GM18499 (cell line): ENCODE measurements at regions not wholly inside any gene's neighbourhood (a gene's known extent, or its start where the extent isn't known, plus 50 kb on each side); places are given as distances from the start of the nearest gene placed in this dataset.
"Not testable (repeated sequence)": the region's sequence is repeated elsewhere in the genome, so short reads cannot be mapped to it uniquely, and the experiment has no call there.

Source experiments
- ATAC-seq: cut with Tn5 transposase; IDR thresholded peaks from one replicate; pipeline ENCODE4 v1.9.1; 2021; ENCODE audit warnings: moderate number of reproducible peaks; ENCODE audit not compliant: insufficient read depth, unreplicated experiment

- no peak for ATAC-seq
These were observed 278.3 kb downstream of the SOX4 start for GRCh38 chr6:21871831-21872230.

DNA sequence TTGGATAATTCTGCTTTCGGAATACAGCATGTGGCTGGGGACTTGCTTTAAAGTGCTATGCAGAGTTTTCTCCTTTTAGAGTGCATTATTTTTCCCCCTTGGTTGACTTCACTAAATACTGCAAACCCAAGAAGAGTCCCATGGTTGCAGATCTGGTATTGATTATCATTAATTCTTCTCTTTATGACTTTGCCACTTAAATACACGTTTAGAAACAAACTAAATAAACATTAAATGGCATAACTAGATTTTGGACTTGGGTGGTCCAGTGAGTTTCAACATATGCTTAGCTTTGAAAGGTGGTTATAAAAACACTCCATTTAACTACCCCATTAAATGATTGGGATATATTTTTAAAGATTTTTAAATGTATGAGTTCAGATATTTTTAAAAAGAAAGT, 279.2 kb downstream of the SOX4 start:
- no peak for ATAC-seq

- ATAC-seq, result no peak
These were observed 280.0 kb downstream of the SOX4 start for GRCh38 chr6:21873562-21873961.

DNA sequence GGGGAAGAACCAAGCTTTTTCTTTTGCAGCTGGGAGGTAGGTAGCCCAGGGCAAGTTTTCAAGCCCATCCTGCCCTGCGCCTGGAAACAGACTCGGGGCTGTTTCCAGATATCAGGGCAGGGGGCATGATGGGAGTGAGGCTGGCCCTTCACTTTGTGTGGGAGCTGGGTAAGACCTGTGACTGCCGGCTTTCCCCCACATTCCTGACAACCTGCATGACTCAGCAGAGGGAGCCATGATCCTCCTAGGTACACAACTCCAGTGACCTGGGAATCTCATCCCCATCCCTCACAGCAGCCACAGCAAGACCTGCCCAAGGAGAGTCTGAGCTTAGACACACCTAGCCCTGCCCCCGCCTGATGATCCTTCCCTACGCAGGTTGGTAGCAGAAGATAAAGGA, 280.8 kb downstream of the SOX4 start:
- no peak for ATAC-seq

DNA sequence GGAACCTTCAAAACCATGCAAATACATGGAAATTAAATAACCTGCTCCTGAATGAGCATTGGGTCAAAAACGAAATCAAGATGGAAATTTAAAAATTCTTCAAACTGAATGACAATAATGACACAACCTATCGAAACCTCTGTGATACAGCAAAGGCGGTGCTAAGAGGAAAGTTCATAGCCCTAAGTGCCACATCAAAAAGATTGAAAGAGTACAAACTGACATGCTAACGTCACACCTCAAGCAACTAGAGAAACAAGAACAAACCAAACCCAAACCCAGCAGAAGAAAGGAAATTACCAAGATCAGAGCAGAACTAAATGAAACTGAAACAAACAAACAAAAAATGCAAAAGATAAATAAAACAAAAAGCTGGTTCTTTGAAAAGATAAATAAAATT, 283.5 kb downstream of the SOX4 start:
- not testable (repeated sequence) for ATAC-seq

GRCh38 chr6:21880249-21880648, 286.7 kb downstream of the SOX4 start:
- ATAC-seq, result not testable (repeated sequence)

- no peak for ATAC-seq
These were observed 288.5 kb downstream of the SOX4 start for GRCh38 chr6:21881969-21882465.

GRCh38 chr6:21883595-21884328, 290.2 kb downstream of the SOX4 start:
- ATAC-seq, result no peak

GRCh38 chr6:21885111-21885510, 291.6 kb downstream of the SOX4 start:
- no peak for ATAC-seq

DNA sequence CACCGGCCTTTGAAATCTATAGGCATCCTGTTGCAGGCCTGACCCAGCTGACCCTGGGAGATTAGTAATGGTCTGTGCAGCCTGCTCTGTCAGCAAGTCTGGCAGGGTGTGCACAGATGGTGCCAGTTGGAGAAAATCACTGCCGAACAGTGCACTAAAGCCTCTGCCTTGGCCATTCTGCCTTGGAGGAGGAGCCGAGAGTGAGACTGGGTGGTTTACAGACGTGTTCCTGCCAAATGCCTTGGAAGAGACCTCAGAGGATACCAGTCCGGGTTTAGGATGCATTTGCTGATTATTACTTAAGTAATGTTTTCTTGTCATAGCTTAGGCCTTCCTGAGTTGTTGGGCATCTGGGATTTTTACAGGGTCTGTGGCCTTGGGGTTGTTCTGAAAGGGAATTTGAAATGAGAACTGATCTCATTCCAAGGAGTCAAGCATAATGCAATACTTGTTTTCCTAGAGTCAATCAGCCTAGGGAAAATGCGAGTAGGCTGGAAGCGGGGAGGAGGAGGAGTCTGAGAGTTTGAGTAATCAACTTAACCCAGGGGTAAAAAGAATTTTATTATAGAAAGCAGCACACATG, 292.1 kb downstream of the SOX4 start:
- ATAC-seq, result no peak

- no peak for ATAC-seq
These were observed 293.1 kb downstream of the SOX4 start for GRCh38 chr6:21886542-21887151.

DNA sequence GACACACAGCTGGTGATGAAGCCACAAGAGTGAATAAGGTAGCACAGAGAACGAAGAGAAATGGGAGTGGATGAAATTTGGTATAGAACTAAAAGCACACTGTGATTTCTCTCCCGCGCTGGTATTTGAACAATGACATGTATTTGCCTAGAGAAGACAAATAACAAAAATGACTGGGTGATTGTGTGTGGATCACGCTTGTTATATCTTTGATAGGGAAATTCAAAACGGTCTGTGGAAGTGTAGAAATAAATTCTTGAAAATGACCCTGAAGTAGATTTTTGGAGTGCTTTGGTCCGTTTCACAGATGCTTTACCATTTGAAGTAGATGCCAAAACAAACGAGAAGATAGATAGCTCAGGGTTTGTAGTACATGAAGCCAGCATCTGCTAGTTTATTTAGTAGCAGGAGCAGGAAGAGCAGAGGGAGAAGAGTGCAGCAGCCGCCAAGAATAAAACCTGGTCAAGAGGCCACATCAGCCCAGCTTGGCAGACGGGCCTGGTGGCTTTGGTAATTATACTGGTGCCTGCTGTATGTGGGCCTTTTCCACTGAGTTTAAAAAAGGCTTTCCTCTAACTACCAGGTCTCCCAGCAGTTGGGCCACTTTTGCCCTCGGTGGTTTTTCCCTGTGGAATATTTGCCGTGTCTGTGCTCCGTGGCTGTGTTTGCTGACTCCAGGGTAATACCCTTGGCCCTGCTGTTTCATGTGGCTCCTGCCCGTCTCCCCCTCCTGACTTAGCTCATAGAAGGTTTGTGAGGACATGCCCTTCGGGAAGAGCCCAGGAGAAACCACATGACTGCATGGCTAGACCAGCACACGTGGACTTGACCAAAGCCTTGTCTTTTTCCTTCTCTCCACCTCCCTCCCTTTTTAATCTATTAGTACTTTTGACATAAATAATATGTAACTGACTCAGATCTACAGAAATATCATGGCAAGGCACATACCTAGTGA, 294.0 kb downstream of the SOX4 start:
- no peak for ATAC-seq

DNA sequence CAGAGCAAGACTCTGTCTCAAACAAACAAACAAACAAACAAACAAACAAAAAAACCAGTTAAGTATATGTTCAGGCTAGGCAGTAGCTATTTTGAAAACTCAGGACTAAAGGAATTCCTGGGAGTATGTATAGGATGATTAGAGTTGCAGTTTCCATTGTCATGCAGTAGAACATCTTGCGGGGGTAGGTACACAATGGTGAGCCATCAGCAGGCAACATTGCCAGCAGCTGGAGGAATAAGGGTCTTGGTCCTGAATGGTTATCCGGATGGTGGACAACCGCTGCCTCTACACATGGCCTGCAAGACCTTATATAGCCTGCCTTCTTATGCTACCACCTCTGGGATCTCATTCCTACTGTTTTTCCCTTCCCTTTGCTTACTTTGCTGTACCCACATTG, 297.5 kb downstream of the SOX4 start:
- no peak for ATAC-seq

GRCh38 chr6:21893793-21894192, 300.2 kb downstream of the SOX4 start:
- no peak for ATAC-seq

GRCh38 chr6:21895555-21895954, 302.0 kb downstream of the SOX4 start:
- ATAC-seq, result no peak

GRCh38 chr6:21898107-21898796, 304.7 kb downstream of the SOX4 start:
- ATAC-seq, result no peak

DNA sequence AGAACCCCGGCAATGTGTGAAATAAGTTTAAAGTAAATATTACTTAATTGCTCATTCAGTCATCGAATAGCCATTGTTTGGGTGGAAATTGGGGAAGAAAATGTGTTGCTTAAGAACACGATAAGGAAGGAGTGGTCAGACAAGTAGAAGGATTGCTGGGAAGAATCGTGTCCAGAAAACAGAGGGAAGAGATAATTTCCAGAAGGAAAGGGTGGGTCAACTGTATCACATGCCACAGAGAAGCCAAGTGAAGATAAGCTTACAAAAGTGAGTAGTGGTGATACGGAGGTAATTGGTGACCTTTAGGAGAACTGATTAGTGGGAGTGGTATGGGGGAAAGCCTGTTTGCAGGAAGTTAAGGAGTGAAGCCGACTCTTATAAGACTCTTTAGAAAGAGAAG, 306.2 kb downstream of the SOX4 start:
- ATAC-seq, result no peak

GRCh38 chr6:21900730-21901129, 307.2 kb downstream of the SOX4 start:
- no peak for ATAC-seq

- ATAC-seq, result no peak
These were observed 309.1 kb downstream of the SOX4 start for GRCh38 chr6:21902628-21903169.

DNA sequence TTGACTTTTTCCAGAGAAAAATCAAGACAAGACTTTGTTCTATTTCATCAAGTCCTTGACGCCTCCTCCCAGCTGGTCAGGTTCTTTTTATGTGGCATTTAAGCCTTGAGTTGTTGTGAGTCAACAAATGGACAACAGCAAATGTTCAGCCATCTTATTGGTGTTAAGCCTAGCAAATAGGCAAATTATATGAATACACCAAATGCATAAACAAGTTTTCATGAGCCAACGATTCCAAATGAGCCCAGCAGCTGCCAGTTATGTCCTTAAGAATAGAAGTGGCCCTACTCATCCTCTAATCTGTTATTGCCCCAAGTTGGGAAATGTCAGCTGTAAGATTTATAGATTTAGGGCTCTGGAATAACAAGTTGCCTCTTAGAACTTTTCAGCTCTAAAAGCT, 312.0 kb downstream of the SOX4 start:
- no peak for ATAC-seq
